Kidney glomerular epithelial cell (primary cell): ENCODE measurements at regions not wholly inside any gene's neighbourhood (a gene's known extent, or its start where the extent isn't known, plus 50 kb on each side); places are given as distances from the start of the nearest gene placed in this dataset.
"Not testable (repeated sequence)": the region's sequence is repeated elsewhere in the genome, so short reads cannot be mapped to it uniquely, and the experiment has no call there.

Experiments used
- DNase-seq: peaks from one replicate; lab custom pipeline; 2025; lab: John Stamatoyannopoulos, UW

- DNase-seq: no peak
These were observed 442.0 kb upstream of the SYT4 start for GRCh38 chr18:43719267-43719795.

- no peak for DNase-seq
These were observed 442.8 kb upstream of the SYT4 start for GRCh38 chr18:43720041-43720440.

GRCh38 chr18:43735570-43735969 lies 458.3 kb upstream of the SYT4 start:
- DNase-seq: no peak

GRCh38 chr18:43744960-43745745 lies 467.9 kb upstream of the SYT4 start:
- peak; percentile 28 for DNase-seq

- no peak for DNase-seq
These were observed 473.9 kb upstream of the SYT4 start for GRCh38 chr18:43751203-43751602.

GRCh38 chr18:43751835-43752234 lies 474.5 kb upstream of the SYT4 start:
- no peak for DNase-seq

- DNase-seq: no peak
These were observed 480.0 kb upstream of the SYT4 start for GRCh38 chr18:43757273-43757672.

- DNase-seq: no peak
These were observed 481.4 kb upstream of the SYT4 start for GRCh38 chr18:43758734-43759133.

- no peak for DNase-seq
These were observed 482.7 kb upstream of the SYT4 start for GRCh38 chr18:43760010-43760409.

- no peak for DNase-seq
These were observed 495.6 kb upstream of the SYT4 start for GRCh38 chr18:43772907-43773306.

- no peak for DNase-seq
These were observed 497.2 kb upstream of the SYT4 start for GRCh38 chr18:43774497-43774896.

- no peak for DNase-seq
These were observed 498.3 kb upstream of the SYT4 start for GRCh38 chr18:43775591-43775990.

- no peak for DNase-seq
These were observed 499.7 kb upstream of the SYT4 start for GRCh38 chr18:43776997-43777396.

GRCh38 chr18:43777636-43778304 lies 500.5 kb upstream of the SYT4 start:
- no peak for DNase-seq

- peak; percentile 27 for DNase-seq
These were observed 503.6 kb upstream of the SYT4 start for GRCh38 chr18:43780782-43781340.

- no peak for DNase-seq
These were observed 507.9 kb upstream of the SYT4 start for GRCh38 chr18:43785158-43785557.

GRCh38 chr18:43786893-43787292 lies 509.6 kb upstream of the SYT4 start:
- DNase-seq: no peak

- DNase-seq: not testable (repeated sequence)
These were observed 510.4 kb upstream of the SYT4 start for GRCh38 chr18:43787721-43788120.

- peak; percentile 25 for DNase-seq
These were observed 512.1 kb upstream of the SYT4 start for GRCh38 chr18:43789234-43790000.

GRCh38 chr18:43793910-43794309 lies 516.6 kb upstream of the SYT4 start:
- no peak for DNase-seq

GRCh38 chr18:43794363-43794762 lies 517.1 kb upstream of the SYT4 start:
- no peak for DNase-seq

GRCh38 chr18:43797347-43797746 lies 520.1 kb upstream of the SYT4 start:
- no peak for DNase-seq
